Astrocyte (in vitro differentiated cells and primary cell): ENCODE measurements at regions not wholly inside any gene's neighbourhood (a gene's known extent, or its start where the extent isn't known, plus 50 kb on each side); places are given as distances from the start of the nearest gene placed in this dataset.

Experiments used
- DNase-seq: peaks from one replicate; pipeline ENCODE4 v3.0.0-alpha.2; 2010; ENCODE audit warnings: low read depth
- FAIRE-seq: peaks from 2 replicates; lab custom pipeline; 2011; peaks lifted over from hg19 to GRCh38; lab: Jason Lieb, UNC
- H2AFZ ChIP-seq: 2 replicates; pipeline ENCODE4 v1.6.0; 2012; ENCODE audit warnings: low read depth, low read length, inconsistent platforms
- H3K27ac ChIP-seq: 2 replicates; pipeline ENCODE4 v1.5.1; 2011; ENCODE audit warnings: low read depth, low read length, inconsistent platforms
- H3K27me3 ChIP-seq: 2 replicates; pipeline ENCODE4 v1.6.0; 2011; ENCODE audit warnings: low read length, inconsistent platforms; ENCODE audit not compliant: insufficient read depth
- H3K36me3 ChIP-seq: 2 replicates; pipeline ENCODE4 v1.5.1; 2011; ENCODE audit warnings: low read length, inconsistent platforms; ENCODE audit not compliant: insufficient read depth
- H3K4me1 ChIP-seq: 2 replicates; pipeline ENCODE4 v1.5.1; 2011; ENCODE audit warnings: low read length, inconsistent platforms; ENCODE audit not compliant: insufficient read depth
- H3K4me2 ChIP-seq: 2 replicates; pipeline ENCODE4 v1.6.0; 2012; ENCODE audit warnings: low read length, inconsistent platforms
- H3K4me3 ChIP-seq: 2 replicates; pipeline ENCODE4 v1.5.1; 2011; ENCODE audit warnings: low read depth, mild to moderate bottlenecking, low read length, inconsistent platforms; ENCODE audit not compliant: insufficient read depth
- H3K79me2 ChIP-seq: 2 replicates; pipeline ENCODE4 v1.6.0; 2012; ENCODE audit warnings: mild to moderate bottlenecking, low read length, inconsistent platforms; ENCODE audit not compliant: insufficient read depth
- H3K9ac ChIP-seq: 2 replicates; pipeline ENCODE4 v1.6.0; 2012; ENCODE audit warnings: mild to moderate bottlenecking, low read length, inconsistent platforms
- H3K9me3 ChIP-seq: 2 replicates; pipeline ENCODE4 v1.5.1; 2012; ENCODE audit warnings: low read depth, mild to moderate bottlenecking, low read length, inconsistent platforms; ENCODE audit not compliant: insufficient read depth
- H4K20me1 ChIP-seq: 2 replicates; pipeline ENCODE4 v1.6.0; 2012; ENCODE audit warnings: low read length, inconsistent platforms; ENCODE audit not compliant: insufficient read depth
- H3K27ac Mint-ChIP-seq: one replicate; pipeline ENCODE4 v1.8.0; 2021; ENCODE audit warnings: mild to moderate bottlenecking, mixed read lengths; ENCODE audit not compliant: unreplicated experiment
- H3K27me3 Mint-ChIP-seq: one replicate; pipeline ENCODE4 v1.8.0; 2021; ENCODE audit warnings: low read depth, mixed read lengths; ENCODE audit not compliant: unreplicated experiment
- H3K36me3 Mint-ChIP-seq: one replicate; pipeline ENCODE4 v1.8.0; 2021; ENCODE audit warnings: low read depth, mixed read lengths; ENCODE audit not compliant: unreplicated experiment
- H3K4me1 Mint-ChIP-seq: one replicate; pipeline ENCODE4 v1.8.0; 2021; ENCODE audit warnings: low read depth, mixed read lengths; ENCODE audit not compliant: unreplicated experiment
- H3K4me3 Mint-ChIP-seq: one replicate; pipeline ENCODE4 v1.8.0; 2021; ENCODE audit warnings: mild to moderate bottlenecking, moderate library complexity, mixed read lengths; ENCODE audit not compliant: unreplicated experiment
- H3K9me3 Mint-ChIP-seq: one replicate; pipeline ENCODE4 v1.8.0; 2021; ENCODE audit warnings: mild to moderate bottlenecking, mixed read lengths; ENCODE audit not compliant: unreplicated experiment
- EZH2 ChIP-seq: IDR thresholded peaks from 2 replicates; pipeline ENCODE4 v1.6.1; 2012; ENCODE audit warnings: mild to moderate bottlenecking, low read length, inconsistent platforms; ENCODE audit not compliant: insufficient read depth
- TF ChIP-seq, protein P1 (sequence below): IDR thresholded peaks from 2 replicates; pipeline ENCODE4 v1.5.1; 2011; ENCODE audit warnings: low read depth, mild to moderate bottlenecking, inconsistent platforms, low read length, moderate library complexity; ENCODE audit not compliant: insufficient read depth

GRCh38 chr2:186263673-186264250 is 222.3 kb upstream of the ZC3H15 start:
- Mint-ChIP-seq H3K27me3 (no peaks in the 10 kb centered on the region), H3K36me3 (peaks cover 2% of the 10 kb centered on the region), H3K4me3 (no peak overlapping the region), H3K4me1 (no peaks in the 10 kb centered on the region), H3K27ac (no peak overlapping the region), H3K9me3 (peaks cover 12% of the 10 kb centered on the region)
- H3K79me2 ChIP-seq = no peaks in the 10 kb centered on the region
- H3K4me1 ChIP-seq = no peaks in the 10 kb centered on the region
- H3K9me3 ChIP-seq = no peaks in the 10 kb centered on the region
- H3K9ac ChIP-seq = no peak overlapping the region
- no peak for FAIRE-seq
- no peaks in the 10 kb centered on the region for H3K27me3 ChIP-seq
- no peak overlapping the region for H3K4me2 ChIP-seq
- no peak for DNase-seq
- H3K36me3 ChIP-seq = no peaks in the 10 kb centered on the region
- no peak overlapping the region for H3K4me3 ChIP-seq
- H3K27ac ChIP-seq = no peak overlapping the region
- TF ChIP-seq EZH2 = no peak
- TF ChIP-seq, protein P1, sequence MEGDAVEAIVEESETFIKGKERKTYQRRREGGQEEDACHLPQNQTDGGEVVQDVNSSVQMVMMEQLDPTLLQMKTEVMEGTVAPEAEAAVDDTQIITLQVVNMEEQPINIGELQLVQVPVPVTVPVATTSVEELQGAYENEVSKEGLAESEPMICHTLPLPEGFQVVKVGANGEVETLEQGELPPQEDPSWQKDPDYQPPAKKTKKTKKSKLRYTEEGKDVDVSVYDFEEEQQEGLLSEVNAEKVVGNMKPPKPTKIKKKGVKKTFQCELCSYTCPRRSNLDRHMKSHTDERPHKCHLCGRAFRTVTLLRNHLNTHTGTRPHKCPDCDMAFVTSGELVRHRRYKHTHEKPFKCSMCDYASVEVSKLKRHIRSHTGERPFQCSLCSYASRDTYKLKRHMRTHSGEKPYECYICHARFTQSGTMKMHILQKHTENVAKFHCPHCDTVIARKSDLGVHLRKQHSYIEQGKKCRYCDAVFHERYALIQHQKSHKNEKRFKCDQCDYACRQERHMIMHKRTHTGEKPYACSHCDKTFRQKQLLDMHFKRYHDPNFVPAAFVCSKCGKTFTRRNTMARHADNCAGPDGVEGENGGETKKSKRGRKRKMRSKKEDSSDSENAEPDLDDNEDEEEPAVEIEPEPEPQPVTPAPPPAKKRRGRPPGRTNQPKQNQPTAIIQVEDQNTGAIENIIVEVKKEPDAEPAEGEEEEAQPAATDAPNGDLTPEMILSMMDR = no peak
- H2AFZ ChIP-seq = no peak overlapping the region
- H4K20me1 ChIP-seq = no peaks in the 10 kb centered on the region

- Histone ChIP-seq H3K9ac (no peak overlapping the region), H3K36me3 (no peaks in the 10 kb centered on the region), H3K4me3 (no peak overlapping the region), H3K4me1 (no peaks in the 10 kb centered on the region), H3K4me2 (no peak overlapping the region), H3K79me2 (no peaks in the 10 kb centered on the region), H3K27ac (no peak overlapping the region), H3K27me3 (no peaks in the 10 kb centered on the region), H3K9me3 (no peaks in the 10 kb centered on the region), H2AFZ (no peak overlapping the region), H4K20me1 (no peaks in the 10 kb centered on the region)
- FAIRE-seq = no peak
- Mint-ChIP-seq H3K4me1 (no peaks in the 10 kb centered on the region), H3K4me3 (no peak overlapping the region), H3K9me3 (peaks cover 12% of the 10 kb centered on the region), H3K36me3 (no peaks in the 10 kb centered on the region), H3K27ac (no peak overlapping the region), H3K27me3 (no peaks in the 10 kb centered on the region)
- TF ChIP-seq, protein P1 = no peak
- no peak for TF ChIP-seq EZH2
- DNase-seq = no peak
Observed at GRCh38 chr2:186269536-186269935, 216.5 kb upstream of the ZC3H15 start.

DNA sequence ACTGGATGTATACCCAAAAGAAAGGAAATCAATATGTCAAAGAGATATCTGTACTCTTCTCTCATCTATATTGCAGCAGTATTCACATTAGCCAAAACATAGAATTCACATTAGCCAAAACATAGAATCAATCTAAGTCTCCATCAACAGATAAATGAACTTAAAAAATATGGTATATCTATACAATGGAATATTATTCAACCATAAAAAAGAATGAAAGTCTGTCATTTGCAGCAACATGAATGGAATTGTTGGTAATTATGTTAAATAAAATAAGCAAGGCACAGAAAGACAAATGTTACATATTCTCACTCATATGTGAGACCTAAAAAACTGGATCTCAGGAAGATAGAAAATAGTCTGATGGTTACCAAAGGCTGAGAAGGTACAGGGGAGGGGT is 212.1 kb upstream of the ZC3H15 start:
- no peaks in the 10 kb centered on the region for H3K4me1 ChIP-seq
- H3K4me2 ChIP-seq = no peak overlapping the region
- H3K36me3 ChIP-seq = no peaks in the 10 kb centered on the region
- DNase-seq = no peak
- H3K9me3 ChIP-seq = no peaks in the 10 kb centered on the region
- TF ChIP-seq, protein P1 = no peak
- TF ChIP-seq EZH2 = no peak
- no peaks in the 10 kb centered on the region for H3K79me2 ChIP-seq
- no peak overlapping the region for H3K27ac Mint-ChIP-seq
- H3K36me3 Mint-ChIP-seq = no peaks in the 10 kb centered on the region
- no peak overlapping the region for H2AFZ ChIP-seq
- no peak overlapping the region for H3K9ac ChIP-seq
- H3K4me3 Mint-ChIP-seq = no peak overlapping the region
- peaks cover 9% of the 10 kb centered on the region for H3K4me1 Mint-ChIP-seq
- no peak overlapping the region for H3K4me3 ChIP-seq
- no peak for FAIRE-seq
- no peaks in the 10 kb centered on the region for H3K27me3 ChIP-seq
- no peak overlapping the region for H3K27ac ChIP-seq
- H3K27me3 Mint-ChIP-seq = no peaks in the 10 kb centered on the region
- no peaks in the 10 kb centered on the region for H3K9me3 Mint-ChIP-seq
- no peaks in the 10 kb centered on the region for H4K20me1 ChIP-seq
